ENCODE measurements at regions not wholly inside any gene's neighbourhood (a gene's known extent, or its start where the extent isn't known, plus 50 kb on each side); places are given as distances from the start of the nearest gene placed in this dataset.

DNA sequence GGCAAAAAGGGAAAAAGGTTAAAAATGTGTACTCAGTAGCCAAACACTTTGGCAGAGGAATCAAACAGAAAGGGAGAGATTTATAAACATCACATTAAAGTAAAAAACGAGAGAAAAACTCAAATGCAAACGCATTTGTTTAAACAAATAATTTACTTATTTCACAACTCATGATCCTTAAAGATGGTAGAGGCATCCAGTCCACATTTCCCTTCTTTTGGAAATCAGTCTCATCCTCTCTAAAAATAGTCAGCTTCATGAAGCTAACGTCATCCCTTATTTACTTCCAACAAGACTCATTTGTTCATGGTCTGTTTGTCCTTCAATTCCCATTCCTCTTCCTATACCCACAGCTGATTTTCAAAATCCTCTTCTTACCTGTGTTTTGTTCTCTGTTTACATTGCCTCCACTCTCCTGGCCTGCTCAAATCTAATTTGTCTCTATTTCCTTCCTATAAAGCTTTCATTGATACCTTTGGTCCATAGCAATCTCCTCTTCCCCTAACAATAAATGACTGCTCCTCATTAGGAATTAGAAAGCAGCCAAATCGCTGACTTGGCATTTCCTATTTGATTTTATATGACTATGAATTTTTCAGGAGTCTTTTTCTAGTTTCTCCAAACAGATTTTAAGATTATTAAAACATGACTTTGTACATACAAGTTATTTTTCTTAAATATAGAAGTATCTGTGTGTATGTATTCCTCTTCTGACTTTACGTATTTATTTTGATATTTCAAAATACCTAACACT, 805.3 kb downstream of the TLE1 start:
- DNase-seq: no peak

DNA sequence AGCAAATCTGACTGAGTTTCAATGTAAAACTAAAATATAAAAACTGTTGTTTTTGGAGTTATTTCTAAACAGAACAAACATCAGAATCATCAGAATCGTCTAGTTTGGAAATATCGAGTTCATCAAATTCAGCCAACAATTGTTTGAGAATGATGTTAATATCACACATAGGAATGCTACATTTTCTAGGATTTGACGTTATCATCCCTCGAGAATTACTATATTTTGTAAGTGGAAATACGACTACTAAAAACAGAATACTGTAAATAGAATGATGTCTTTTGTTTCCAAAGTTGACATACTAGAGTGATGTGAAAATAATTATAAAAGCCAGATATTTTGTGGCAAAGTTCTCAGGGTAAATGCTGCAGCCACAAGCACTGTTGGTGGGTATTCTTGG, 805.9 kb downstream of the TLE1 start:
- DNase-seq: no peak

DNA sequence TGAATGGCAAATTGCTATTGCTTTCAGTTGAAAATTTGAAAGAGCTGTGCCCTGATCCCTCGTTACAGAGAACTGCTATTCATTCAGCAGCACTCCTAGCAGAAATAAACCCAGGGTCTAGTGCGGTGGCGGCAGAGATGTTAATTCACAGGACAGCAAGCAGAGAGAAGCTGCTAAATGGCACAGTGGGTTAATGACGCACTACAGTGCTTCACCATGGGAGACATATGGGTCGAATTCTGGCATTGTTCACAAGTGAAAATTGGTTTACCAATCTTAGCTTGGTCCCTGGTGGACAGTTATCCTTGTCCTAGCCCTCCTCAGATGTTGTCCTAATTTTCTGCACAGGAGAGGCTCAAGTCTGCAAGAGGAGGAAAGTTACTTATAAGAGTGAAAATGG, 807.4 kb downstream of the TLE1 start:
- no peak for DNase-seq

DNA sequence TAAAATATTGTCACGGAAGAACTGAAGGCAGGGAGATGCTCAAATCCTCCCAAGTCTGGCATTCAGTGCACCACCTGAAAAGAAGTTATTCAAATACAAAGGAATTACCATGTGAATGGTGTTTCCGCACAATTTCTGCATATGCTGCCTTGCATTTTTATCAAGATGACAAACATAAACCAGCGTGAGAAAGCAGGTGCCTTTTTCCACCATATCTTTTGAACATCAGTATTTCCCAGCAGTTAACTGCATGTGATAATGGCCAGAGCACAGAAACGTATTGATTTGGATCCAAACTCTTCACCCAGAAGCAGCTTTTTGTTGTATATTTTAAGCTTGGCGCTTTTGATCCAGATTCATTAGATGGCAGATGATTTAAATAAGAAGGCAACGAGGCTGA, 808.0 kb downstream of the TLE1 start:
- DNase-seq: no peak

DNA sequence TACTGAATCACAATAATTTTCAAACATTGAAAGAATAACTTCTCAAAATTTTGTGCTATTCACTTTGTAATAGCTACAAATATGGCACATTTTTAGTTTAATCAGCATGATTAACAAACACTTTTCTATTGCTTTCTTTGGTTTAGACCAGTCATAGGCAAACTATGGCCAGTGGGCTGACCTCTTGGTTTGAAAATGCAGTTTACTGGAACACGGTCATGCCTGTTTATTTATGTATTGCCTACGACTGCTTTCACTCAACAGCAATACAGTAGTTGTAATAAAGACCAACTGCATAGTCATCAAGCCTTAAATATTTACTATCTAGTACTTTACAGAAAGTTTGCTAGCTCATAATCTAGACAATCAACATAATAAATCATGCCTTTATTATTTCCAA, 810.8 kb downstream of the TLE1 start:
- no peak for DNase-seq

DNA sequence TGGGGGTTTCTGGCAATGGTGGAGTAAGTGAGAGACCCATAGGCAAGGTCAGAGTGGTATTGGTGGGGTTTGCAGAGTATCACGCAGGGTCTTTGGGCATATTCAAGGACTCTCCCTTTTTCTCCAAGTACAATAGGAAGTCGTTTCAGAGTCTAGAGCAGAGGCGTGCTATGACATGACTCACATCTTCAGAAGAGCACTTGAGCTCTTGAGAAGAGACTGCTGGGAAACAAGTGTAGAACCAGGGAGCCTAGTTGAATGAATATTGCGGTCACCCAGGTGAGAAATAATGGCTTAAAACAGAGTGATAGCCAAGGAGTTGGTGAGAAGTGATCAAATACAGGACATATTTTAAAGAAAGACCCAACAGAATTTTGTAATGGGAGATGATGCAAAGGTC, 813.4 kb downstream of the TLE1 start:
- no peak for DNase-seq

DNA sequence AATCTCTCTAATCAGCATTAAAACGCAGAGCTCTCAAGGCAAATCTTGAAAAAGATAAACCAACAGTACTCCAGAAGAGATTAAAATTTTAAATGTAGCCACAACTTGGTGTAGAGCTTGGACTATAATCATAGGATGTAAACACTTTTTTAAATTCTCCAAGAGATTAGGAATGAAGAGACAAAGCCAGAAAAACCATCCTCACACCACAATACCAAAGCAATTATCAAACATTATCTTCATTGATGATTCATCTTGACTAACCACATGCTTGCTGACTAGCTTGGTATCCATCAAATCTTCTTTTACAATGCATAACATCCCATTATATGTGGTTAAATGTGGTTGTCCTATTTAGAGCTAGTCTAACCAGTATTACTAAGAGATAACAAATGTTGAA, 815.1 kb downstream of the TLE1 start:
- DNase-seq: no peak

DNA sequence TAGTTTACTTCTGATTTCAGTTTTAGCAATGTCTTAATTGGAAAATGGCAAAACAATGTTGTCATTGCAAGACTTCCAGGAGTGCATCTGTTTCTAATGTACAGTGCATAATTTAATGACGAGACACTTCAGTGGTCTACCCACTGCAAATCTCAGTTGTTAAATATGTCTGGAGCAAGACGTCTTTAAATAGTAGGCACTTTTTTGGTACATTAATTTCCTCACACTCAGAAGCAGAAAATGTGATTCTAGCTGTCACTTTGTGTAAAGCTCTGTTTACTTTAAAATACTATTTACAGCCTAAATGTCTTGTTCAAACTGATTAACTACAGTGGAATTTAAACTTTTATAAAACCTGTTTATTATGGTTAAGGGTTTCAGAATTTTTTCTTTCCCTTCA, 815.5 kb downstream of the TLE1 start:
- DNase-seq: no peak

DNA sequence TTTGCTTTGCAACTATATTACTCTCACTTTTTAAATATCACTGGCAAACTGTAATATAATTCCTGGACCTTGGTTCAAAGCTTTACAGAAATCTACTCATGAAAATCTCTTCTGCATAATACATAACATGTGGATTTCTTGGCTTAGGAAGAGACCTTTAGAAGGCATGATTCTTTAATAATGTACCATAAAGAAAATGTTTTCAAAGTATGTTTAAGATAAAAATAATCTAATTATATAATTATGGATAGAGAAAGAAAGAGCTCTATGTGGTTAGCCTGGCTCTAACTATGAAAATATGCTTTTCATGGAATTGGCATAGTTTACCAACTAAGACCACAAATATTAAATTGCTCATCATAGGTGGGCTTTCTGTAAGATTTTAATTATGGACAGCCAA, 817.8 kb downstream of the TLE1 start:
- DNase-seq: no peak

DNA sequence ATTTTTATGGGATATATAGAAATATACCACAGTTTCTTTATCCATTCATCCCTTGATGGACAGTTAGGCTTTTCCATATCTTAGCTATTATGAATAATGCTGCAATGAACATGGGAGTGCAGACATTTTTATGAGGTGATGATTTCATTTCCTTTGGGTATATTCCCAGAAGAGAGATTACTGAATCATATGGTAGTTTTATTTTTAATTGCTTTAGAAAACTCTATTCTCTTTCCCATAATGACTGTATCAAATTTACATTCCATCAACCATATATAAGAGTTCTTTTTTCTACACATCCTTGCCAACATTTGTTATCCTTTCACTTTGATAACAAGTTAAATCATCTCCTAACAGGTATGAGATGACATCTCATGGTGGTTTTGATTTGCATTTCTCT, 821.6 kb downstream of the TLE1 start:
- no peak for DNase-seq

DNA sequence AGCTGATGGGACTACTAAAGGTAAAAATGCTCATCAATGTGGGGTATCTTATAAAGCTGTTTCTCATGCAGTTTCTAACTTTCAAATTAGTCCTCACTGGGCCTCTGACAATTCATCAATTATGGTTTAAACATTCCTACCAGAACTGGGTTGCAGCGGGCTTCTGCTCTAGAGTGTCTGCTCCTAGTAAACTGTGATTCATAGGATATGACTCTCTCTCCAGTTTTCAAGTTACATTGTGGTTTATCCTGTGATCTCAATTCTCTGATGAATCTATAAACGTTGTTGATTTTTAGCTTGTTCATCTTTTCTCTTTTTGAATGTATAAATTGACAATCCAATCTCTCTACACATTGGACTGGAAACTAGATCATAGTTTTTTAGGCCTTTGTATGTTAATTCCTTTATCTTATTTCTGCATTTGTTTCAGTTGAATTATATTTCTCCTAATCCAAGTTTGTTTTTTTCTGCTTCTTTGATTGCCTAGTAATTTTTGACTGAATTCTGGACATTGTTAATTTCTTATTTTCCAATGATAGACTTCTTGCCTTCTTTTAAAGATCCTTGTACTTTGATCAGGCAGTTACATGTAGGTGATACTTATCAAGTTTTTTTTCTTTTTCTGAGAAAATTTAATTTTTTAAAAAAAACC, 822.6 kb downstream of the TLE1 start:
- DNase-seq: no peak

DNA sequence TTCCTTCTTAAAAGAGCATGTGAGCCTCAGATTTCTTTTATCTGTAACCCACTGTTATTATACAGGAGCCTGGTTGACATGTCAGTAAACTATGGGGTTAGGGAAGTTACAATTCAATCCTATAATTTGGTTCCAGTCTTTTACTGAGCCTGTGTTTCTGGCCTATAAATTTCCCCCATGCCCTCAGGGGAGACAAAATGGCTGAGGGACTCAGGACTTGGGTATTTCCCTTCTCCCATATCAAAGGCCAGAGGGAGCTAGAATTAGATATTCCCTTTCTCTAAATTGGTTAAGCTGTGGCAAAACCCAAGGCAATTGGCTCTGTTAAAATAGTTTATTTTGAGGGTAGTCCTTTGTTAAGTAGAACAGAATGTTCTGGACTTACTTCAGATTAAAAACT, 823.2 kb downstream of the TLE1 start:
- DNase-seq: no peak

DNA sequence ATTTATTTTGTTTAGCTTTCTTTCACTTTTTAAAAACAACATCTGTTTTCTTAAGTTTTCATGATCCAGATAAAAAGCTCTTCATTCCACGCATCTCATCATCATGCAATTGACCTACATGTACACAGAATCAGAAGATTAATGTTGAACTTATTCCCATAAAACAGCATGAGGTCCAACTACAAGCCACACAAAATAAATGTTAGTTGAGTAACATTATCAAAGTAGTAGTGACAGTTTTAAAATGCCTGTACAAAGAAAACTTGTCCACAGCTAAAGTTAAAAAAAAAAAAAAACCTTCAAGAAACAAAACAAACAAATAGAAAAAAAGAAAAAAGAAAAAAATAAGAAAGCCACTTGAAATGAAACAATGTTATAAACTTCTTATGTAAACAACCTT, 846.3 kb downstream of the TLE1 start:
- no peak for DNase-seq

DNA sequence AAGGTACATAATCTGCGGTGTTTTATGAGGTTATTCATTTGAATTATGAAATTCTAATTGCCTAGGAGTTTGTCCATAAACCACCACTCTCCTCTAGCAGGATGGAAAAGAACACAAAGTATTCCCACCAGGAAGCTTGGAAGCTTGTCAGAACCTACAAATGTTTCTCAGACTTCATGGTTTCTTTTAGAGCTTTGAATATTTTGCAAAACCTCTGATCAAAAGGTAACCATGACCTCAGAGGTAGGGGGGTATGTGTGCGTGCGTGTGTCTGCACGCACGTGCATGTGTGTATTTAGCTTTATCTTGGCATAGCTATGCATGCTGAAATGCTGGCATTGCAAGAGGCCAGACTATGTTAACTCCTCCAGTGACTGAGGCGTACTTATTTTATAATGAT, 847.0 kb downstream of the TLE1 start:
- no peak for DNase-seq

DNA sequence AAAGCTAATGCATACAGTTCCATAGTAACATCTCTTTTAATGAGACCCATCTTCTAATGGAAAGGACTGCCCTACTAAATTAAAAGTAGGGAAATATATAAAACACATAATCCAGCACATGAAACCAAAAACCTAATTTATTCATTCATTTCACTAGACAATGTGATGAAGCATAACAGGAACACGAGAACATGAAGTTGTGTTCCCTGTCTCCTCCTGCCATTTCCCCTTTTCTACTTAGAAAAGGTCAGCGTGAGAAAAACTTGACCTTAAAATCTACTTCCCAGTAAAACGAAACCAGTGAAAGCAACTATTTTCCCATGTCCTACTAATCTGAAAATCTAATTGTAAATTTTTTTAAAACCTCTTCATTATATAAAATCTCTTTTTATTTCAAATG, 847.5 kb downstream of the TLE1 start:
- no peak for DNase-seq

DNA sequence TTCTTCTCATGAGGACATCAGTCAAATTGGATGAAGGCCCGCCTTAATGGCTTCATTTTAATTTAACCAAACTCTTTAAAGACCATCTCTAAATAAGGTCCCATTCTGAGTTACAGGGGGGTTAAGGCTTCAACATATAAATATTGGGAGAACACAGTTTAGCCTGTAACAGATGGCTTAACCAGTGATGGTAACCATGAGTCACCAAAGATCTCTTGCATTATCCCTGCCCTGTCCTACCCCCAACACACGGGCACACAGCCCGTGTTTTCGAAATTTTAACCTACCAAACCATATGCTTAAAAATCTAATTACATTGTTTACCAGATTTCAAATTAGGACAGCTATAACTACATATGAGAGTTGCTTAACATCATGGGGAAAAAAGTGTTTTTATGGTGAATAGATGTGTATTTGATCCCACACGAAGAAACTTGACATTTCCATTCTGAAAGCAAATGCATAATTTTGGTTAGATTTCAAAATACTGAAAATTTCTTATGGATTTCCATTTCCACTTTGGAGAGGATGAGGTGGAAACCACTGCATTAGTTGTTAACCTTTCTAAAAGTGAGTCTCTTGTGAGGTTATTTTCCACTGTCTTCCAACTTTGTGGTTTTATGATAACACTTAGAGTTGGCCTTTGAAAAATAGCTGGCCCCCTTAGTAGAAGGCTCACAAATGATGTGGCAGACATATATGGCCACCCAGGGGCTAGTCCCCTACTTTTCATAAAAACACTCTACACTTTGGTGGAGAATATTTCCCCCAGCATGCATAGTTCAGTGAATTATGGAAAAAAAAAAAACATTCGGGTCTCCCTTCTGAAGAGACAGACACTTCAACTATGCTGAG, 849.3 kb downstream of the TLE1 start:
- DNase-seq: no peak

DNA sequence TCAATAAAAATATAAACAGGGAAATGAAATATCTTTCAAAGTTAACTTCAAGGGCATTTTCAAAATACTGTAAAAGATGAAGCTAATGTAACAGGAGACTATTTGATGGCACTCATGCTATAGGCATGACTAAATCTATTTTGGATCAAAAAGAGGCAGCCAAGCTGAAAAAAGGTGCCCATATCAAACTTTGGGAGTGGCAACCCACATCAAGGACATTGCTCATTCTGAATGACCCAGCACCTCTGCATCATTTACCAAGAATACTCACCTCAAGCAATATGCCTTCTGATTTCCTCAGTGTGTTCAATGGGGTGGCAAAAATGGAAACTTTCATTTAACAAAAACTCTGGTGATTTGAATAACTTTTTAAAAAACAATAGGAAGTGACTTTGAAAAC, 853.3 kb downstream of the TLE1 start:
- DNase-seq: no peak

DNA sequence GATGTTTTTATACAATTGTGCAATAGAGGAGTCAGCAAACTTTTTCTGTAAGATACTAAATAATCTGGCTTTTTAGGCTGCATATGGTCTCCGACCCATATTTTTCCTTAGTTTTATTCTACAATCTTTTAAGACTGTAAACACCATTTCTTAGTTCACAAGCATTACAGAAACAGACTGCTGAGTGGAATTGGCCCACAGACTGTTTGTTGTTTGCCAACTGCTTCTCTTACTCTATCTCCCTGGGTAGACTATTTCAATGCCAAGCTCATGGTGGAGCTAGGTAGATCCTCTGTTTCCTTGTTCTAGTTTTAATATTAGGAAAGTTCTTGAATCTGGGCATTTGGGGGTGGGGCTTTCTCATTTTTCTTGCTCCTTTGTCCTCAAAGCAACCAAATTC, 857.6 kb downstream of the TLE1 start:
- no peak for DNase-seq

DNA sequence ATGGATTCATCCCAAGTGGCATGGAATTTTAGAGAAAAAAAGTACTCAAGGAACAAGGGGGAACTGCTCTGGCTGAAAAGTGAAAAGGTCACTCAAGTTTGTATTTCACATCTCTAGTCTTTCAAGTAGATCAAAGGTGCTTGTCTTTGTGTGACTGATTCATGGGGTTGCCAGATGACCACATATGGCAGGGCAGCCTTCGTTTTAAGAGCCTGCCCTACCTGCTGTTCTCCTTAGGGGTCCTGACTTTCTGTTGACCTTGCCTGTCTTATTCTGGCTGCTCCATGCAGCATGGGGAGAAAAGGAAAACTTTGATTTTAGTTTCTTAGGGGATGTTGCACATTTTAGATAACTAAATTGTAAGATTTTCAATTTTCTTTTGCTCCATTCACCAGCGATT, 877.7 kb downstream of the TLE1 start:
- DNase-seq: no peak

DNA sequence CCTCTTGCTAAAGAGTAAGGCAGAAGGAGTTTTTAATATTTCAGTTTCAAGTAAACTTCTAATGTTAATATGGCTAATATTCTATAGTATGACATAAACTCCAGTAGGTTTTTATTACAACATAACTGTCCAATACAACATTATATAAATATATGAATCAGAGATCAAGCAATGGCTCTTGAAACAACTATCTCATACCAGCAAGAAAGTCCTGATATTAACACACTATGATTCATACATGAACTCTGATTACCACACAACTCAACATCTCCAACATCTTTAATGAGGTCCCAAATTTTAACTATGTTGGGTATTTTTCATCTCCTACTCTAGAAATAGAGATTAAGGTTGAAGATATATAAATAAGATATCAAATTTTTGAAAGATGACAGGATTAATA, 878.3 kb downstream of the TLE1 start:
- no peak for DNase-seq

DNA sequence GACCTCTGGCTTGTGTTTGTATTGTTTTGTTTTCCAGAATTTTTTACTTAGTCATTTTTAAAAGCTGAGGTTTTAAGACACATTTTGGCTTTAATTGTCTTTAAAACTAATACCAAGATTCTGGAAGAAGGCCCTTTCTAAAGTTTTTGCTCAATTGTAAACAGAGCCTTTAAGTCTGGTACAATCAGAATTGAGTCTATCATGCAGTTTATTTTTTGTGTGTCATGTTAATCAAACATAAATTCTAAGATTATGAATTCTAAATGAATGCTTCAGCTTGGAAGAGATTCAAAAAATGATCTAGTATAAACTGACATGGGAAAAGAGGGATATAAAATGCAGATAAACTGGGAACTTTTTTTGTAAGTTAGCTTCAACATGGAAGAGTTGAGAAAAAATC, 882.7 kb downstream of the TLE1 start:
- DNase-seq: no peak

DNA sequence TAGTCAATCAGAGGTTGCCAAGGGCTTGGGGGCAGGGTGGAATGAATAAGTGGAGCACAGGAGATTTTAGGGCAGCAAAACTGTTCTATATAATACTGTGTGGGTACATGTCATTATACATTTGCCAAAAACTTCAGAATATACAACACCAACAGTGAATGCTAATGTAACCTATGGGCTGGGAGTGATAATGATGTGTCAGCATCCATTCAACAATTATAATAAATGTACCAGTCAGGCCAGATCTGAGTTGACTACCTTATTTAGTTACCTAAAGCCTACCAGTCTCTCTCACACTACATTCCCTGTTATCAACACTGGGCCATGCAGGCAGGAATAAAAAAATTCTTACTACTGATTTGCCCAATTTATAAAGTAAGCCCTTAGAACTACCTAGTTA, 884.5 kb downstream of the TLE1 start:
- no peak for DNase-seq

DNA sequence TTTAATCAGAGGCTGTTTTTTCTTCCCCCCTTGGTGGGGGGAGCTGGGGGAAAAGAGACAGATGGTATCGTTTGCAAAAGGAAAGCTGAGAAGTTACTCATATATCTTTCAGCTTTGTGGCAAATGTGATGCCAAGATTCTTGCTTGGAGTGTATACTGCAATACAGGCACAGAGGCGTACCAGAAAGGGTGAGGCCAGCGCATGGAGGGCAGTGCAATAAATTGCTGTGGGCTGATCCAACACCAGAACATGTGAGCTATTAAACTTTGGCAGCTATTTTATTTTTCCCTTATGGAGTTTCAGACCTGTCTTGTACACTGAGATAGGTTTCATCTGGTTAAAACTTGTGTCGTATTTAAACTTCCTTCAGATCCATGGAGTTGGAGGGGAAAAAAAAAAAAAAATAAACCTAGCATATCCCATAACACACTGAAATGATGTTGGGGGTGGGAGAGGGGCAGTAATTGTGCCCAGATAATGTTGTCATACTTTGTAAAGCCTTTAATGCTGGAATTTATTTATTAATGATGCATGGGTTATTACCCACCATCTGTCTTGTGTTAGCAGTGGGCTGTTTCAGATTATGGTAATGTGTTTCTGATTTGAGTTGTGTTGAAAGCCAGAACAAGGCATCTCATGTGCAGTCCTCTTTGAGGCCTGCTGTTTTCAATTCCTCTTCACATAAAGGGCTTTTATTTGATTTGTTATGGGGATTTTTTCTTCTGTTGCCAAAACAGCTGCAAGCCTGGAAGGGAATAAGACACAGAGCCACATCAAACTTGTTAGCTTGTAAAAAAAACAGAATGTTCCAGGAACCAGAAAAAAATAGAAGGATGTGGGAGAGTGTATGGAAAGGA, 891.3 kb downstream of the TLE1 start:
- no peak for DNase-seq
